GM19238 (cell line): ENCODE measurements at regions not wholly inside any gene's neighbourhood (a gene's known extent, or its start where the extent isn't known, plus 50 kb on each side); places are given as distances from the start of the nearest gene placed in this dataset.
"Not testable (repeated sequence)": the region's sequence is repeated elsewhere in the genome, so short reads cannot be mapped to it uniquely, and the experiment has no call there.

Source experiments
- DNase-seq: peaks from one replicate; pipeline ENCODE4 v3.0.0; 2011; ENCODE audit warnings: low spot score; ENCODE audit not compliant: insufficient read length

DNA sequence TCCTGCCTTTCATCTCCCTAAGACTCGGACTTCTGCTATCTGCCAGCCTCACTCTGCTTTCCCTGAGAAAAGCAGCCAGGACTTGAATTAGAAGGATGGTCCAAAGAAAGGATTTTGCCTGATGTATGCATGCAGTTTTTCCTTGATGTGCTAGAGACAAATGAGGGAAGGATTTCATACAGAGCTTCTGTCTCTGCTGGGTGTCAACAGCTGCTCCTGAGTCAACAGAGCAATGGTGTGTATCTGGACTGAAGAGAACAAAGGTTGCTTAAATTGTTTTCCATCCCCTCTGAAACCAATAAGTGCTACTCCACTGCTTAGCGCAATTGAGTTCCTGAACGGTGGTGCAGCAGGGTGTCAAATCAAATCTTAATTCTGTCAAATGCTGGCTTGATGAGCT, 680.6 kb upstream of the C16orf82 start:
- DNase-seq: no peak

DNA sequence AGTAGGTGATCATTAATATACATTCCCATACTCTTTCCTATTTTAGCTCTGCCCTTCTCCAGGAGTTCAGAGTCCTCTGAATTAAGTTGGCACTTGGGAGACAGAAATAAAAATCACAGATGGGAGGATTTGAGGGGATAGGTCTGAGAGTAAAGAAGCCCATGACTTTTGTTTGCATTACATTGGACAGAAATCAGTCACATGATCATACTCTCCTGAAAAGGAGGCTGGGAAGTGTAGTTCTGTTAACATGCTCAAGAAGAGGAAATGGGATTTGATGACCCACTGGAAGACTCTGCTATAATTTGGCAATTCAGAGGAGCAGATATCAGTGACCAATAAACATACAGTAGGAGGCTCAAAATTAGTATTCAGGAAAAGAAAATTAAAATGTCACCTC, 674.9 kb upstream of the C16orf82 start:
- DNase-seq: no peak

DNA sequence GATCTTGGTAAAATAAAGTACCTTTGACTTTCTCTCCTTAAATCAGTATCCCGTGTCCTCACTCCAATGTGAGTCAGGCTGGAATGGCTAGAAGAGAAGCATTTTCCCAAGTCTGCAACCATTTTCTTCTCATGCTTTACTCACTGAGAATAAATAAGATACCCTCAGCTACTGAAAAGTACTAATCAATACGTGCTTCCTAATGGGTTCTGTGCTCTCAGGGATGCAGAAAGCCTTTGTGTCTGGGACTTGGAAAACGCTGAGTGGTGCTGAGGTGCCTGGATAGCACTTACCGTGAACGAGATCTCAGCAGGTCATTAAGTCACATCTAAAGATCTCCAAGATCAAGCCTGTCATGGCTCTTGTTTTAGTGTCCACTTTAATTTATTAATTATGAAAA, 672.3 kb upstream of the C16orf82 start:
- DNase-seq: no peak

DNA sequence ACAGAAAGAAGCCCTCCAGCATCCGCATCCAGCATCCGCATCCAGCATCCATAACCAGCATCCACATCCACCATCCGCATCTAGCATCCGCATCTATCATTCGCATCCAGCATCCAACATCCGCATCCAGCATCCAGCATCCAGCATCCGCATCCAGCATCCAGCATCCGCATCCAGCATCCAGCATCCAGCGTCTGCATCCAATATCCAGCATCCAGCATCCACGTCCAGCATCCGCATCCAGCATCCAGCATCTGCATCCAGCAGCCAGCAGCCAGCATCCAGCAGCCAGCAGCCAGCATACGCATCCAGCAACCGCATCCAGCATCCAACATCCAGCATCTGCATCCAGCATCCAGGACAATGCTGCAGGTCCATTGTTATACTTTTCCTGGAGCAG, 671.0 kb upstream of the C16orf82 start:
- no peak for DNase-seq

DNA sequence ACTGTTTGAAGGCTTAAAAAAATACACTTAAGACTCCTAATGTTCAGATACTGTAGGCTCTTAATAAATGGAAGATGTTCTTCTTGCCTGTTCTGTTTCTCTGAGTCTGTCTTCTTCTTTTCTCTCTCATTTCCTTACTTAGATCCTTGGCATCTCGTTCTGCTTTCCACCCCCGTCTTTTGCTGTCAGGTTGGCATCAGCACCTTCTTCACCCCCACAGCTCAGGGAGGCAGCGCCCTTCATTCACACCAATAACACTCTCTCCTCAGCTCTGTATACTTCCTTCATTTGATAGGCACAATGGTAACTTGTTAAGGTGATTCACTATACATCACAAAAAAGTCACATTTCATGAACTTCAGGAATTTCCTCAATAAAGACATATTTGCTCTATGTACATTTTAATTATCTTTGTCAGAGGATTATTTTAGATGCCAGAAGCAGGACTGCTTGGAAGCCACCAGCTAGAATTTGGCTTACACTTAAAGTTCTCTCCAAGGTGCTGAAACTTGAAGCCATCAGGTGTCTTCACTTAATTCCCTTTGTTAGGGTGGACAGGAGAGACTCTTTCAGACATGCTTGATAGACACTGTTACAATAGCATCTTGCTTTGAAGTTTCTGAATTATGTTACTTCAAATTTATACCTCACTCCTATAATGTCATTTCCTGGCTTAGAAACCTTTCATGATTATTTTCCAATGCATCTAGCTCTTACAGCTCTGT, 670.1 kb upstream of the C16orf82 start:
- DNase-seq: no peak

DNA sequence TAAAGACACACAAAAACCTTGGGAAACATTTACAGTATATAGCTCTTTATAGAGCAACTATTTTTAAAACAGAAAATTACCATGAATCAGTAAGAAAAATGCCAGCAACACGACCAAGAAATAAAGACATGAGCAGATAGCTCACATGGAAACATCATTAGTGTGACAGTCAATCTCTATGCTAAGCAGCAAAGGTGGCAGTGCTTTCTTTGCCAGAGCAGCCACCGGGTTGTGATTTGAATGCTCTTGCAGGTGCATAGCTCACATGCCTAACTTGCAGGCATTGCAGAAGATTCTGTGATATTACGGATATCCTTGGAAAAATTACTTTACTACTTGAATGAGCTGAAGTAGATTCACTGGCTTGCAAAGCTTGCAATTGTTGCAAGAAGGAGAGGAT, 652.9 kb upstream of the C16orf82 start:
- DNase-seq: no peak

DNA sequence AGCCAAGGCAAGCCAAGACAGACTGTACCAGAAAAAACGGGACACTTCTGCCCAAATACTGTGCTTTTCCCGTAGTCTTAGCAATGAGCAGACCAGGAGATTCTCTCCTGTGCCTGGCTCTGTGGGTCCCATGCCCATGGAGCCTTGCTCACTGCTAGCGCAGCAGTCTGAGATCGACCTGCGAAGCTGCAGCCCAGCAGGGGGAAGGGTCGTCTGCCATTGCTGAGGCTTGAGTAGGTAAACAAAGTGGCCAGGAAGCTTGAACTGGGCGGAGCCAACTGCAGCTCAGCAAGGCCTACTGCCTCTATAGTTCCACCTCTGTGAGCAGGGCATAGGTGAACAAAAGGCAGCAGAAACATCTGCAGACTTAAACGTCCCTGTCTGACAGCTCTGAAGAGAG, 647.3 kb upstream of the C16orf82 start:
- DNase-seq: not testable (repeated sequence)

DNA sequence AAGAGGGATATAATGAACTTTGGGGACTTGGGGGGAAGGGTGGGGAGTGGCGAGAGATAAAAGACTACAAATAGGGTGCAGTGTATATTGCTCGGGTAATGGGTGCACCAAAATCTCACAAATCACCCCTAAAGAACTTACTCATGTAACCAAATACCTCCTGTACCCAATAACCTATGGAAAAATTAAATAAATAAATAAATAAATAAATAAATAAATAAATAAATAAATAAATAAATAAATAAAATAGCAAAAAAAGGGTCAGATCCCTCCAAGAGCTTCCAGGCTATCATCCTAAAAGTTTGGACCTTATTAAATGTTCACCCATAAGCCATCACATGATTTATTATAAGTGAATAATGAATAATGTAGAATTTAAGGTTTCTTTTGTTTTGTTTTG, 636.1 kb upstream of the C16orf82 start:
- DNase-seq: no peak

DNA sequence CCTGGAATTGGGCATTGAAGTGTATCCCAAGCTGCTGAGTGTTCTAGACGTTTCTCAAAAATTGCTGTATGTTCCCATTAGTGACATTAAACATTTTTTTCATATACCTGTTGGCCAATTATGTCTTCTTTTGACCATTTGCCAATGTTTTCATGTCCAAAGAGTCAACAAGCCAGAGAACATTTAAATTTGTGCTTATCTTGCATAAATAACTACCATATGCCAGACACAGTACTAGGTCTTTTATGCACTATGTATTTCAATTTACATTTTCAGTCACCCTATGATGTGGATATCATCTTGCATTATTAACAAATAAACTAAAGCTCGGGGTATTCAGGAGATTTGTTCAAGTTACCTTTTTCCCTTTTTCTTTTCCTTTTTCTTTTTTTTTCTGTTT, 632.9 kb upstream of the C16orf82 start:
- DNase-seq: no peak

DNA sequence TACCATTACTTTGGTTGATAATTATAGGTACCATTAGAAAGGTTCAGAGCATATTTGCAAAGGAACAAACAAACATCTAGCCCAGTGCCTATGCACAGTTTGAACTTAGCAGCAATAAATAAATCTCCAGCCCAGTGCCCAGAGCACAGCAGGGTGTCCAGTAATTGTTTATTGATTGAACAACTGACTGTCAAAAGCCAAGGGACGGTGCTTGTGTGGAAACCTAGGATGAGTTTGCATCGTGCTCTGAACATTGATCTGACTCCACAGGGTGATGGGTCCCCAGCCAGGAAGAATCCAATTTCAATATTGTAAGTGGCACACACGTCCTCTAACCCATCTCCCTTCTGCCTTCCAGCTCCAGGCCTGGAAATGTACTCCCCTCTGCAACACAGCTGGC, 625.5 kb upstream of the C16orf82 start:
- no peak for DNase-seq

DNA sequence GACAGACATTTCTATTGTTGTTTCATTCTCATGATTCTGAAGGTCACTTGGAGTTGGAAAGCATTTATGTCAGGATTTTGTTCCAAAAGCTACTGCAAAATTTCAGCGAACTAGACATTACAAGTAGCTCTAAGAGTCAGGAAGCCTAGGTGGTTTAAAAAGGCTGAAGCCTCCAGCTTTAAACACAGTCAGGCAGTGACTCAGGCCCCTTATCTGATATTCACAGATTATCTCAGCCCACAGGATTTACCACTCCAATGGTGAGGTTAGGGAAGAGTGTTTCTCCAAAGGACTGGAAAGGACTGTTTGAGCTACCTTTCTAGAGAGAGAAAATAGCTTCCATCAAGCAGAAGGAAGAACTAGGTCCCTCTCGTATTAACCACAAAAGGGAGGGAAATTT, 624.4 kb upstream of the C16orf82 start:
- no peak for DNase-seq

DNA sequence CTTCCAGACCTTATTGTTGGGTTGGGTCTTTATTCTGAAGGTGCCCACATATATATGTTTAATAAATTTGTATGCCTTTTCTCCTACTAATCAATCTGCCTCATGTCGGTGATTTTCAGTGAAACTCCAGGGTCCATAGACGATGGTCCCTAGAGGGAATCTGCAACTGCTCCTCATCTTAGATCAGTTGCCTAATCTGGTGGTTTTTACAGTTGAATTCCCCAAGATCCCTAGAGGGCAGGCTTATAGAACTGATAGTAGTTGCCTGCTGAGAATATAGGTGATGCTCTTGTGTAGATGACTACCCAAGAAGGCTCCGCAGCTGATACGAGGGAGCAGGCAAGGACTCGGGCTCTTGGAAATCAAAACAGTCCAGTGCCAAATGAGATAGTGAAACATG, 619.2 kb upstream of the C16orf82 start:
- no peak for DNase-seq

DNA sequence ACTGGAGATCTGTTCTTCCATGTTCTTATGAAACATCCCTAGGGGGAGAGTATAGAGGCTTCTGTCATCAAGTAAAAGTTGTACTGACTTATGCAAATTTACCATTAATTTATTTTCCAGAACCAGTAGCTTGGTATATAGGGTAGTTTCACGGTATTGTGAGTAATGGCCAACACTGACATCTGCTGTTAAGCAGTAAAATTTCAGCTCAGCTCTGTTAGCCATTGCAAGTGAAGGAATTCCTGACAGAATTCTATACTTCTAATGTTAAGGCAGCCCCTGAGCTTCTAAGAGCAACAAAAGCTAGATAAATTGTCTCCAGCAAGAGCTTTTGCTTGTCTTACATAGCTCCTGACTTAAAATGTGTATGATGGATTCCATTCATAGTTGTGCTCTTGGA, 613.5 kb upstream of the C16orf82 start:
- DNase-seq: no peak

DNA sequence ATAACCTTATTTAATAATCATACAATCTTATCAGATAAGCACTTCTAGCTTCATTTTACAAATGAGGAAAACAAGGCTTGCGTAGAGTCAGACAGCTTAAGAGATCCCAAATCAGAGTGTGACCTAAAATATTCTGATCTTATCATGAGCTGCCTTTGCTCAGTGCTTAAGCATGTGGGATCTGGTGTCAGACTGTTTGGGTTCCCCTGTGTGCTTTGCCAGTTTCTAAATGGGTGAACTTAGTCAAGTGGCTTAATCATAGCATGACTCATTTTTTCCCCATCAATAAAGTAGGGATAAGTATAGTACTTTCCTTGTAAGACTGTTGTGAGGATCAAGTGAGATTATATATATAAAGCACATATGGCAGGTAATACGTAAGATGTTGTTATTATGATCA, 612.6 kb upstream of the C16orf82 start:
- no peak for DNase-seq

DNA sequence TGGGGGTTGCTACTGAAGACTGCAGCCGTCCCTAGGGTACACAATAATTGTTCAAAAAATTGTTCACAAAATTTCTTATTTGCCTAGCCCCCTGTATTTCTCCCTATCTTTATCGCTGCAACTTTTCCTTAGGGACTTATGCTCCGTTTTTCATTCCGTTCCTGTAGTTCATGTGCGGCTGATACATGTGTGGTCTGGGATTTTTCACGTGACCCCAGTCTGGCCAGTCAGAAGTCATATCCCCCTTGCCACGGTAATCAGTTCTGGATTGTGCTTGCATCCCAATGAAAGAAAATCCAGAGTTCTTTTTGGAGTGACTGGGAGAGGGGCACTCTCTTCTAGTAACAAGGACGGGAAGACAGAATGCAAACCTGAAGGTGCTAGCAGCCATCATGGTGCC, 610.7 kb upstream of the C16orf82 start:
- no peak for DNase-seq

DNA sequence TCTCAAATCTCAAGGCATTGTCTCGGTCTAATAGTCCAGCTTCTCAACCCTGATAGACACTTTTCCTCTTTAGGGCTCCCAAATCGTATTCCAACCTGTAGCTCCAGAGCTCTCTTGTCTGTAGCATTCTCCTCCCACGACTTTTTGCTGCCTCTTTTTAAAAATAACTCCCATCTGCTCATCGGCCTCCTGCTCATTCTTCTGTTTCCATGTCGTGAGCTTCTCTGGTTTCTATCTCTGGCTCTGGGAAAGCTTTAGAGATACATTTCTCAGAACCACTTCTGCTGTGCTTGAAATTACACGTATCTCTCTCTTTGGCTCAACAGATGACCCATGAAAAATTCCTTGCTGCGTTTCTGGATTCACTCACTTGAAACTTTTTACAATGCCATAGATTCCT, 609.6 kb upstream of the C16orf82 start:
- no peak for DNase-seq

DNA sequence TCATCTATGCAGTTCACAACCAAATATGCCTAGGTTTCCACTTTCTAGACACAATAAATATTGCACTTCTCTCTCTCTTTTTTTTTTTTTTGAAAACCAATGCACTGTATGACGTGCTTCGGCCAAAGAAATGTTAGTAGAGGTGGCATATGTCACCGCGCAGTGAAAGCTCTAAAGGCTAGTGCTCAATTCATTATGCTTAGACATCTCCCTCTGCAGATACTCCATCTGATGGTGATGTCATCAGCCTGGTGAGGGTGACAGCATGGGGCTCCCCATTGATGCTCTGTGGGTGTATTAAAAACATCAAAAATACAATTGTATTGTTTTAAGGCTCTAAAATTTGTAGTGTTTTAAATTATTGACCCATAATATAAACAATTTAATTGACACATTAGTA, 608.8 kb upstream of the C16orf82 start:
- DNase-seq: no peak

DNA sequence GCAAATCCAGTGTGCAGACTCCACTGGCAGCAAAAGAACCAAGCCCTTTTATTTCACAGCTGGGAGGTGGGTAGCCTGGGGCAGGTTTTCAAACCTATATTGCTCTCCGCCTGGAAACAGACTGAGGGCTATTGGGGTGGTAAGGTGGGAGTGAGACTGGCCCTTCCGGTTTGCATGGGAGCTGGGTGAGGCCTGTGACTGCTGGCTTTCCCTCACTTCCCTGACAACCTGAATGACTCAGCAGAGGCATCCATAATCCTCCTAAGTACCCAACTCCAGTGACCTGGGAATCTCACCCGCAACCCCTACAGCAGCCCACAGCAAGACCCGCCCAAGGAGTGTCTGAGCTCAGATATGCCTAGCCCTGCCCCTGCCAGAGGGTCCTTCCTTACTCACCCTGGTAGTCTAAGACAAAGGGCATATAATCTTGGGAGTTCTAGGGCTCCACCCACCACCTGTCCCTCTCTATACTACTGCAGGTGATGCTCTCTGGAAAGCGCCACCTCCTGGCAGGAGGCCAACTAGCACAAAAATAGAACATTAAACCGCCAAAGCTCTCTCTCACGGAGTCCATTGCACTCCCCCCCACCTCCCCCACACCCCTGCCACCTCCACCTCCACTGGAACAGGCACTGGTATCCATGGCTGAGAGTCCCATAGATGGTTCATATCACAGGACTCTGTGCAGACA, 602.0 kb upstream of the C16orf82 start:
- no peak for DNase-seq

DNA sequence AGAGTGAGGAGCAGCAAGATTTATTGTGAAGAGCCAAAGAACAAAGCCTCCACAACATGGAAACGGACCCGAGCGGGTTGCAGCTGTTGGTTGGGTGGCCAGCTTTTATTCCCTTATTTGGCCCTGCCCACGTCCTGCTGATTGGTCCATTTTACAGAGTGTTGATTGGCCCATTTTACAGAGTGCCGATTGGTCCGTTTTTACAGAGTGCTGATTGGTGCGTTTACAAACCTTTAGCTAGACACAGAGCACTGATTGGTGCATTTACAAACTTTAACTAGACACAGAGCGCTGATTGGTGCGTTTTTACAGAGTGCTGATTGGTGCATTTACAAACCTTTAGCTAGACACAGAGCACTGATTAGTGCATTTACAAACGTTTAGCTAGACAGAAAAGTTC, 592.3 kb upstream of the C16orf82 start:
- not testable (repeated sequence) for DNase-seq

DNA sequence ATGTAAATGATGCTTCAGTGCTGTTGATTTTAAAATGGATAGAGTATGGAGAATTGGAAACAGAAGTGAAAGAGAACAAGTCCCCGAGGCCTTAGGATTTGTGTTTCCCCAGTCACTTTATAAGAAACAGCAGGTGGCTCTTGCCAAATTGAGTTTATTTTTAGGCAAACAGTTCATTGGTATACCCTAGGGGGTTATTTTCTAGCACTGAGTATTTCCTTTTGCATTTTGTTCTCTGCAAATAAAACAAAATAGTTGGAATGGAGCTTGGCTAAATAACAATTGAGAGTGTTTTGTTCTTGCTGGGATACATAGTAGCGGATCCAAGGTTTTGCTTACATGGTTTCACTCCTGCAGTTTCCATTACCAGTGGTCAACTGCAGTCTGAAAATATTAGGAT, 591.1 kb upstream of the C16orf82 start:
- no peak for DNase-seq

DNA sequence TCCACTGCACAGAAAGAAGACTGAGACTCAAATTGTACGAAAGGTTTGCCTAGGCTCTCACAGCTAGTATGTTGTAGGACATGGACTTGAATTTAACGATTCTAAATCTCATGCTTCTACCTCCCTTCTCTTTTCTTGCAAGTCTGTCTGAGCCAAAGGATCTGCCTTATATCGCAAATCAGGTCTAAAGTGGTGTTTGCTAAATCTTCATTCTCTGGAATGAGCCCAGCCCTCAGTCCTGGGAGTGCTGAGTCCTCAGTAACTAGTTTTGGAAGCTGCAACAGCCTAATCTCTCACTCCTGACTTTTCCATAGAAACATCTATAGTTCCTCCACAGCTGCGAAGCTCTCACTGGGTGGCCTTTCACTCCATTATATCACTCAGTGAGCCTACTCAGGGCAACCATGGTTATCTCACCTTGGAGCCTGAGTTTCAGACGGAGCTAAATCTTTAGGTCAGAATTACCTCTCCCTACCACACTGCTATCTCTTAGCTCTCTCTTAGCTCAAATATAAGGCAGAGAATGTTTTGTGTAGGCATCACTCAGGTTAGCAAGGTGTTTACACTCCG, 575.5 kb upstream of the C16orf82 start:
- DNase-seq: no peak

DNA sequence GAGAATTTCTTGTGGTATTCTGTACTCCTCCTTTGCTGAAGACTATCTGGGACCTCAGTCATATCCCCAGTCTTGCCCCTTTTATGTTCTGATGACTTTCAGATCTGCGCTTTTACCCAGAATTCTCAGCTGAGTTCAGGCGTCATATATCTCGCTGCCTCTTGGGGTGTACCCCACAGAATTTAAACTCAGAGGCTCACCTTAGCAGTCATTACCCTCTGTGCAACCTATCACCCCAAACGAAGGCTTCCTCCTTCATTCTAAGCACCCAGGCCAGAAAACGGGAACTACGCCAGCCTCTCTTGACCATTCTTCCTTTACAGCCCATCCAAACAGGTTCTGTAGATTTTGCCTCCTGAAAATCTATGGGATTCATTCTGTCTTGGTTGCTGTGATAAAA, 574.8 kb upstream of the C16orf82 start:
- DNase-seq: no peak

DNA sequence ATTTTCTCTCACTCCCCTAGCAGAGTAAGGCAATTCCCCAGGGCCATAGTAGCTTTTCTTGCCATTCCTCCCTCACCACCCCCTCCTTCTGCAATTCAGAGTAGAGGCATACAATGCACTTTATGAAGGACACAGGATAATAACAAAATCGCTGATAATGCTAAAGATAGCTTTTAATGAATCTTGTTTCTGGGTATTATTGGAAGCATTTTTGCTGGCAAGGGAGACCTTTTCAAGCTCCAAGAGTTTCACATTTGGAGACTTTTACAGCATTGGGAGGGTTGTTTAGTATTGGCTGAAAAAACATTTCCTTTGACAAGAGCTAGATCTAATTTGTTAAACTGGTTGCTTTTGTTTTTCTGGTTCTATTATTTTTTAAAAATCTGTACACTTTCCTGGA, 573.0 kb upstream of the C16orf82 start:
- no peak for DNase-seq
